ENCODE measurements at regions not wholly inside any gene's neighbourhood (a gene's known extent, or its start where the extent isn't known, plus 50 kb on each side); places are given as distances from the start of the nearest gene placed in this dataset.

DNA sequence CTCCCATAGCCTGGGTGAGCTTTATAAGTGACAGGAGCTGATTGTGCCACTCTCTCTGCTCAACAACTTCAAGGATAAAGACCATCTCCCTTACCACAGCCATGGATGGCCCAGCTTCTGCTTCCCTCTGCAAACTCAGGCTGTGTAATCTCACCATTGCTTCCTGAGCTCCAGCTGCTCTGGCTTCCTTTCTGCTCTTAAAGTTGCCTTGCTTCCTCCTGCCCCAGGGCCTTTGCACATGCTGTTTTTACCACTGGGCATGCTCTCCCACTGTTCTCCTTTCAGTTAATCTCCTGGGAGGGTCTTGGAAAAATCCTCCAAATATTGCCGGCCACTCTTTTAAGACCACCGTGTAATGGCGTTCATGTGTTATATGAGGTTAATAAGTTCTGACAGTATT, 265.1 kb upstream of the C16orf82 start:
- TF ChIP-seq, protein P1, sequence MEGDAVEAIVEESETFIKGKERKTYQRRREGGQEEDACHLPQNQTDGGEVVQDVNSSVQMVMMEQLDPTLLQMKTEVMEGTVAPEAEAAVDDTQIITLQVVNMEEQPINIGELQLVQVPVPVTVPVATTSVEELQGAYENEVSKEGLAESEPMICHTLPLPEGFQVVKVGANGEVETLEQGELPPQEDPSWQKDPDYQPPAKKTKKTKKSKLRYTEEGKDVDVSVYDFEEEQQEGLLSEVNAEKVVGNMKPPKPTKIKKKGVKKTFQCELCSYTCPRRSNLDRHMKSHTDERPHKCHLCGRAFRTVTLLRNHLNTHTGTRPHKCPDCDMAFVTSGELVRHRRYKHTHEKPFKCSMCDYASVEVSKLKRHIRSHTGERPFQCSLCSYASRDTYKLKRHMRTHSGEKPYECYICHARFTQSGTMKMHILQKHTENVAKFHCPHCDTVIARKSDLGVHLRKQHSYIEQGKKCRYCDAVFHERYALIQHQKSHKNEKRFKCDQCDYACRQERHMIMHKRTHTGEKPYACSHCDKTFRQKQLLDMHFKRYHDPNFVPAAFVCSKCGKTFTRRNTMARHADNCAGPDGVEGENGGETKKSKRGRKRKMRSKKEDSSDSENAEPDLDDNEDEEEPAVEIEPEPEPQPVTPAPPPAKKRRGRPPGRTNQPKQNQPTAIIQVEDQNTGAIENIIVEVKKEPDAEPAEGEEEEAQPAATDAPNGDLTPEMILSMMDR (IDR thresholded peaks at IDR 0.05; ENCODE audit: insufficient read depth, missing control alignments), result no peak
- FAIRE-seq (no peak), DNase-seq (ENCODE audit: insufficient read length, low spot score) (no peak)

DNA sequence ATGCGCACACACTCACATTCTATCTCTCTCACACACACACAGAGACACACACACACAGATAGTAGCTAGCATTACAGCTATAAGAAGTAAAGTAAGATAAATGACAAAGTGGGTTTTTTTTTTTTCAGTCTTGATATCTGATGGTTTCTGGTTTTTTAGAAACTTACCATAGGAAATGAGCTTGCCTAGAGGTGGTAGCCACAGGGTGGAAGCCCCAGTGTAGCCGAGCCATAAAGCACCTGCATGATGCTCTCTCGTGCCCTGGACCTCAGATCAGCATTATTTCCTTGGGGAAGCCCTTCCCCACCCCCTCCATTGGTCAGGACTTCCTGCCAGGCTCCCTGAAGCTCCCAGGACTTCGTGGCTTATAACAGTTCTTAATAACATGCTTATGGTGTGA, 264.3 kb upstream of the C16orf82 start:
- TF ChIP-seq, protein P1 (IDR thresholded peaks at IDR 0.05; ENCODE audit: insufficient read depth, missing control alignments), result no peak
- no peak for DNase-seq (ENCODE audit: insufficient read length, low spot score)
- FAIRE-seq, result no peak

DNA sequence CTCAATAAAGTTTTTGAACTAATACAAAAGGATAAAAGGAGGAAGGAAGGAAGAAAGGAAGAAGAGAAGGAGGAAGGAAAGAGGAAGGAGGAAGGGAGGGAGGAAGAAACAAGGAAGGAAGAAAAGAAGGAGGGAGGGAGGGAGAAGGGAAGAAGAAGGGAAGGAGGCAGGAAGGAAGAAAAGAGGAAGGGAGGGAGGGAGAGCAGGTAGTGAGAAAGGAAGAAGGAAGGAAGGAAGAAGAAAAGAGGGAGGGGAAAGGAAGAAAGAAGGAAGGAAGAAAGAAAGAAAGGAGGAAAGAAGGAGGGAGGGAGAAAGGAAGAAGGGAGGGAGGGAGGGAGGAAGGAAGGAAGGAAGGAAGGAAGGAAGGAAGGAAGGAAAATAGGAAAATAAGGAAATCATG, 263.8 kb upstream of the C16orf82 start:
- FAIRE-seq (no peak), DNase-seq (ENCODE audit: insufficient read length, low spot score) (no peak)
- TF ChIP-seq, protein P1 (IDR thresholded peaks at IDR 0.05; ENCODE audit: insufficient read depth, missing control alignments), result no peak

DNA sequence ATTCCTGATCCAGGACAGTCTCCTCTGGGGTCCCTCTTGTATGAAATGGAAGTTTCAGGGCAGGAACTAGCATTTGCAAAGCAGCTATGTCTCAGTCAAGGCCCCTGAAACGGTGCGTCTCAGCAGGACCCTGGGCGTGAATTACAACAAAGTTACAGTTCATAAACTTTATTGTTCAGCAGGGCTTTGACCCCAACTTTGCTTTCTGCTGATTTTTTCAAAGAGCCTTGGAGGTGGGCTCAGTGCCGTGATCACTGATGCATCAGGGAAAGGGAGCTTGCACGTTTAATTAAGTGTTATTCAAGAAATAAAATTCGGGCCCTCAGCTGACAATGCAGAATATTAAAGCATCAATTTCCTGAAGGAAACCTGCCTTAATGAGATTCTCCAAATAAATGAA, 260.1 kb upstream of the C16orf82 start:
- FAIRE-seq (no peak), DNase-seq (ENCODE audit: insufficient read length, low spot score) (no peak)
- TF ChIP-seq, protein P1 (IDR thresholded peaks at IDR 0.05; ENCODE audit: insufficient read depth, missing control alignments), result no peak

DNA sequence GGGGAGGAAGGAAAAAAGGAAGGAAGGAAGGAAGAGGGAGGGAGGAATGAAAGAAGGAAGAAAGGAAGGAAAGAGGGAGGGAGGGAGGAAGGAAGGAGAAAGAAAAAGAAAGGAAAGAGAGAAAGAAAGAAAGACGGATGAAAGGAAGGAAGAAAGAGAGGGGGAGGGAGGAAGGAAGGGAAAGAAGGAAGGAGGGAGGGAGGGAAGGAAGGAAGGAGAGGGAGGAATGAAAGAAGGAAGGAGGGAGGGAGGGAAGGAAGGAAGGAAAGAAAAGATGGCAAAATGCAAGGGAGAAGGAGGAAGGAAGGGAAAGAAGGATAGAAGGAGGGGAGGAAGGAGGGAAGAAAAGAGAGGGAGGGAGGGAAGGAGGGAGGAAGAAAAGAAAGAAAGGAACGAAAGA, 257.3 kb upstream of the C16orf82 start:
- DNase-seq (ENCODE audit: insufficient read length, low spot score), result no peak
- no peak for FAIRE-seq
- TF ChIP-seq, protein P1 (IDR thresholded peaks at IDR 0.05; ENCODE audit: insufficient read depth, missing control alignments), result no peak

DNA sequence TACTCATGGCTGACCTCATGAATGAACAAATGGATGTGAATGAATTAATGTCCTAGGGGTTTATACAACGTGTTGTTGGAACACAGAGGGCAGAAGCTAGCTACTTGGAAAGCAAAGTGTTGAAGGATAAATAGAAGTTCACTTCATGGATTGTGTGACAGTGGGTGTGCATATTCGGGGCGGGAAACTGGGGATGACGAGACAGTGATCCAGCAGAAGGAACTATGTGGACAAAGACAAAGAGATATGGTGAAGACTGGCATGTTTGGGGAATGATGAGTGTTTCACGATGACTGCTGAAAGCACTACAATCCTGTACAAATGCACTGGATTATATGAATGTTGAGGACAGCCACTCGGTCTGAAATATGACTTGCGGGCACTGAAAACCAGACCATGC, 250.5 kb upstream of the C16orf82 start:
- TF ChIP-seq, protein P1 (IDR thresholded peaks at IDR 0.05; ENCODE audit: insufficient read depth, missing control alignments), result no peak
- no peak for DNase-seq (ENCODE audit: insufficient read length, low spot score)
- FAIRE-seq, result no peak

DNA sequence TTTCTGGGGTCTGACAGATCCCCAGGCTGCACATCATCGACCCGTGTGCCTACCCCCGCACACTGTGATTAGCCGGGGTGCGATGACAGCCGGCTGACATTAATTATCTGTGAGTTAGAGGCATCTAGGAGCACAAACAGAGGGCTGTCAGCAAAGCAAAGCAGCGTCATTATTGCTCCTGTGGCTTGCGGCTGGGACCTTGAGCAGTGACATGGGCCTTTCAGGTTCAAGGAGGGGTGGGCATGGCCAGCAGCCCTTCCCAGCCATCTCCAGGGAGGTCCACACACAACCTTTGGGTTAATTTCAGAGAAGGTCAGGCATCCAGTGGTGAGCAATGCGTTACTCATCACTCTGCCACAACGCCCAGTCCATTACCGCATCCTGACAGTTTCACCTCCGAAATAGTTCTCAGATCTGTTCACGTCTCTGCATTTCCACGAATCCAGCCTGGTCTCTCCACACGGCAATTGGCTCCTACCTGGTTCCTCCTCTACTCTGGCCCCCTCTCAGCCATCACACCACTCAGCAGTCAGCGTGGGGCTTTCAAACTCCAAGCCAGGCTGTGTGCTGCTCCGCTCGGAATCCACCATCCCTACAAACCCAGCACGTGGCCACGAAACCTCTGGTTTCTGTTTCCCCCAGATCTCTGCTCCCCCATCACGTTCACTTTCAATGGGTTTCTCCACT, 249.7 kb upstream of the C16orf82 start:
- TF ChIP-seq, protein P1 (IDR thresholded peaks at IDR 0.05; ENCODE audit: insufficient read depth, missing control alignments), result no peak
- no peak for FAIRE-seq
- no peak for DNase-seq (ENCODE audit: insufficient read length, low spot score)

Measured in D721Med (cell line).